NCI-H460 (cell line): ENCODE measurements at regions not wholly inside any gene's neighbourhood (a gene's known extent, or its start where the extent isn't known, plus 50 kb on each side); places are given as distances from the start of the nearest gene placed in this dataset.
"Not testable (repeated sequence)": the region's sequence is repeated elsewhere in the genome, so short reads cannot be mapped to it uniquely, and the experiment has no call there.

ENCODE experiments used
- DNase-seq: peaks from one replicate; pipeline ENCODE4 v3.0.0-alpha.2; 2016; ENCODE audit warnings: low read depth; ENCODE audit errors: extremely low read depth

DNA sequence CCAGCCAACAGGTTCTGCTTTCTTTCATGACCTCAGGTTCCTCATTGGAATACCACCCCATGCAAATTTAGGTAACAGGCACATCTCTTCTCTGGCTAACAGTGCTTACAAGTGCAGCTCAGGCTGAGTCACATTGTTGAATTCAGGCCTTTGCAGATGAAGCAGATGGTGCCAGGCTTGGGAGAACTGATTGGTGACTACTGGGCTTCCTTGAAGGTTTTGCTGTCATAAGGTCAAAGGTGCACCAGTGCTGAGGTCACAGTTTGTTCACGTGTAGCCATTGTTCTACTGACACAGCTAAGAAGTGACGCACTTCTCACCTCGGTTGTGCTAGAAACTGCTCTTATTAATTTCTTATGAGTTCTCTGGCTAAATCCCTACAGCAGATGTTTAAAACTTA lies 128.6 kb upstream of the BMPER start:
- no peak for DNase-seq

DNA sequence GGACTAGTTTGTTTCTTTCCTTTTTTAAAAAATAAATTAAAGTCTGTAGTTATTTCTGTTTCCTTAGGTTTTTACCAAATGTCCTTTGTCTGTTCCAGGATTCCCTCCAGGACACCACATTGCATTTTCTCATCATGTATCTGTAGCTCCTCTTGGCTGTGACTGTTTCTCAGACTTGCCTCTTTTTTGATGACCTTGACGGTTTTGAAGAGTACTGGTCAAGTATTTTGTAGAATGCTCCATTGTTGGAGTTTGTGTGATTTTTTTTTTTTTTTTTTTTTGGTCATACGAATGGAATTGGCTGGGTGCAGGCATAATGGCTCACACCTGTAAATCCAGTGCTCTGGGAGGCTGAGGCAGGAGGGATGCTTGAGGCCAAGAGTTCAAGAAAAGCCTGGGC lies 127.1 kb upstream of the BMPER start:
- DNase-seq: no peak

DNA sequence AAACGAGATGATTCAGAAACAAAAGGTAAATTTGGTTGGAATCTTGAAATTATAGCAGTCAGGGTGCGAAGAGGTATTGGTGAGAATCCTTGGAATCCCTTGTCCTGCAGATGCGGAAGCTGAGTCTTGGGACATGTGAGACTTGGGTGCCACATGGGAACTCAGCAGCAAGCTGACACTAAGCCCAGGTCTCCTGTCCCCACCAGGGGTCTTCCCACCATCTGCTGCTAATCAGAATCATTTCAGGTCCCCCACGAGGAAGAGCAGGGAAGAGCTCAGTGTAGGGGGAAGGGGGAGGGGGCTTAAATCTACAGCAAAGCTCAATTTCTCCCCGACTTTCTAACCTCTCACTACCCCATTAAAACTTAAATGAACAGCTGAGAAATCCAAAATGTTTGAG lies 126.1 kb upstream of the BMPER start:
- DNase-seq: no peak

DNA sequence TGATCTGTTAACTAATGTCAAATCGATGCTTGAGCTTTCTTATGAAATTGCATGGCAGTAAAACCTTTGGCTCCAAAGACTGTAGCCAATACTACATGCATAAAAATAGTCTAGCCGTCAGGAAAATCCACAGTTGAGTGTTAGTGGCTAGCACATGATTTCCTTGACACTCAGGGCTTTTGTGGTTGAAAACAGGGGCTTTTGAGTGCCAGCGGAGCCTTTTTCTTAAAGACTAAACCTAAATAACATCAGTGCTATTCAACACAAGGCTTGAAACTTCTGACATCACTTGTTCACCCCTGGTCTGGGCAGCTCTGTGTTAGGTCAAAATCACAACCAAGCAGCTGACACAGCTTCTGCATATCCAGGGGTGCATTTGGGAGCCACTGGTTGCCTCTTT lies 124.2 kb upstream of the BMPER start:
- no peak for DNase-seq

DNA sequence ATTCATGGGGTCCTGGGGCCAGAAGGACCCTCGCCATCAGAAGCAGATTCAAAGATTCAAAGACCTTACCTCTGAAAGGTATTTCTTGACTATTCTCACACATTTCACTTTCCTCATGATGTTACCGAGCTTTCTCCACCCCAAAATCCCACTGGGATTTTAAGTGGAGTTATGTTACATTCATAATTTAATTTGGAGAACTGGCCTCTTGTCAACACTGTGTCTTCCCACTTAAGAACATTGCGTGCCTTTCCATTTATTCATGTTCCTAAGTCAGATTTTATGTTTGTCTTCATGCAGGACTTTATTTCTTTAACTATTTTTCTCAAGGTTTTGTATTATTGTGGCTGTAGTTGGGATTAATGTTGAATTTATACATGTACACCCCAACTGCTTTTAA lies 123.5 kb upstream of the BMPER start:
- DNase-seq: no peak

DNA sequence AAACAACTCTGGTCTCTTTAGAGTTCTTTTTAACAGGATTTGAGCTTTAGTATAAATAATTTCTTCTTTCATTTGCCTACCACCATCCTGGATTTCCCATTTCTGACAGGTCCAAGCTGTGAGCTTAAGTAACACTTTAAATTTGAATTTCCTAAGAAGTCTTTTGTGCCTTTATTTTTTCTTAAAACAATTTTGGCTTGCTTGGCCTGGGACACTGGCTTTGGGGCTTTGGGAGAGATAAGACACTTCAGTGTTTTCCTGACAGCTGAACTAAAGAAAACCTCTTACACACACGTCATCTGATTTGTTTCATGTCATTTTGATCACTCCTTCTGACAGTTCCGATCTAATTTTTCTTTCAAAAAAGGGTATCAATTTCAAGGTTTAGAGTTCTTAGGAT lies 121.3 kb upstream of the BMPER start:
- DNase-seq: no peak

DNA sequence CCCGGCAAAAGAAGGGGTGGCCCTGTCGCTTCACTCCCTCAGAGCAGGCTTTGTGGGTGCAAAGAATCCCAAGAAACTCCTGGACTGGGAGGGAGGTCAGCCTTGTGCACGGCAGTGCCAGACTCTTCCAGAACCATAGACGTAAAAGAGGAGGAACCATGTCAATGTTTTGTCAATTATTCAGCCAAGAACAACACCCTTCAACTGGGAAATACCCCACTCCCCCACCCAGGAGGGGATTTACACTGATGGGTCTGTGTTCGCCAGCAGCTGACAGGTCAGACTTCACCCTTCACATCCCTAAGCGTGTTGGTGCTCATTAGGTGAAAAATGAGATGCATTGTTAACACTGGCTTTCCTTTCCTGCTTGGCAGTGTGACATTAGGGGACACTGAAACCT lies 116.8 kb upstream of the BMPER start:
- no peak for DNase-seq

DNA sequence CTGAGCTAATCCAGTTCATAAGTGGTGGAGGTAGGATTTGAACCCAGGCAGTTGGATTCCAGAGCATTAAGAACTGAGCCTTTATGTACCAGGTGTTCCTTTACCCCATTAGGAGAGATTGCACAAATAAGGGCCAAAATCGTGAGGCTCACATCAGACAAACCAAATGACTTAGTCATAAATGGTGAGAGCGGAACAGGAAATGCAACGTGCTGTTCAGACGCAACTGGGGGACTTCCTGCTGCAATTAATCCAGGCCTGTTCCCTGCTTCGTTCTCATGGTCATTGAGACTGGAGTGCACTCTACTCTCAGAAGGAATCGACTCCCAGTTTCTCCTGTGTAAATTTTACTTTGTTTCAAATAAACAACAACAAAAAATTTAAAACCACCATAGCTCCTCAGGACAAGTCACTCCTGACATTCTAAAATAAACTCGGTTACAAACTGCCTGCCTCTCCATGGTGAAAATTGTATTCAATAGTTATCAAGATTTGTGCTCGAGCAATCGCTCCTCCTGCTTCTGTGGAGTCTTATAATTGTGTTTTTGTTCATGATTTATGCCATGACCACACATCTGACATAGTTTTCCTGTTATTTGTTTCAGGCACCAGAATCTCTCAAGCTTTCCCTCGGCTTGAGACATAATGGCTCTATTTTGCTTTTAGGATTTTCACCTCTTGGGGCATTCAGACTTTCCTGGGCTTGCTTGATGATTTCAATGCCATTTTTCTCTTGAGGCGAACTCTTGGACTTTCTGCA lies 115.3 kb upstream of the BMPER start:
- DNase-seq: no peak

DNA sequence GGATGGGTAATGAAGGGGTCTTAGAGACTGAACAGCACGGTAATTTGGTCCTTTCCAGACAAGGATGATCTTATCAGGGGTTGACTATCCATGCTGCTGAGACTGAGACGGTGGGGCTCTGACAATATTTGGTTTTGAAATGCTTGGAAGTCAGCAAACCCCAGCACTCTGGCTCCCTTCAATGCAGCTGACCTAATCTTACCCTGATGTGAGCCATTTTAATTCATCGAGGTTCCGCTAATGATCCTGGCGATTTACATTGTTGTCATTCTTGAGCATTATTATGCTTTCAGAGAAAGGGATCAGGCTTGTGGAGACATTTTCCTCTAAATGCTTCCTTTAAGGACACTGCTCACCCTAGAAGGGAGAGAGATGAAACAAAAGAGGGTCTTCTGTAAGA lies 114.6 kb upstream of the BMPER start:
- no peak for DNase-seq

DNA sequence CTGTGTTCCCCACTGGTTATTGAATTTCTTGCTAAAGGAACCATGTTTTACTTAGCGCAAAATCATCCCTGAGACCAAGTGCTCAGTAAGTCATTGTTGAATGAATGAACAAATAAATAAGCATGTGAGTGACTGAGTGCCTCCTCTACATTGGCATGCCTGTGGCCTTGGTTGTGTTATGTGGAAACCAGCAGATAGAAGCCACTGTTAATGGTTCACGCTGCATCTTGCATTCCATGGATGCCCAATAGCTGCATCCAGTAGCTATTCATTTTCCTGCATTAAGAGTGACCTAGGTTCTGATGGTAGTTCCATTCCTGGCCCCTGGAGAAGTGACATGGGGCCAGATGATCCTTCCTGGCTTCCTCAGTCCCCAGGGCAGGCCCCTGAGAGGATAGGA lies 113.3 kb upstream of the BMPER start:
- no peak for DNase-seq

DNA sequence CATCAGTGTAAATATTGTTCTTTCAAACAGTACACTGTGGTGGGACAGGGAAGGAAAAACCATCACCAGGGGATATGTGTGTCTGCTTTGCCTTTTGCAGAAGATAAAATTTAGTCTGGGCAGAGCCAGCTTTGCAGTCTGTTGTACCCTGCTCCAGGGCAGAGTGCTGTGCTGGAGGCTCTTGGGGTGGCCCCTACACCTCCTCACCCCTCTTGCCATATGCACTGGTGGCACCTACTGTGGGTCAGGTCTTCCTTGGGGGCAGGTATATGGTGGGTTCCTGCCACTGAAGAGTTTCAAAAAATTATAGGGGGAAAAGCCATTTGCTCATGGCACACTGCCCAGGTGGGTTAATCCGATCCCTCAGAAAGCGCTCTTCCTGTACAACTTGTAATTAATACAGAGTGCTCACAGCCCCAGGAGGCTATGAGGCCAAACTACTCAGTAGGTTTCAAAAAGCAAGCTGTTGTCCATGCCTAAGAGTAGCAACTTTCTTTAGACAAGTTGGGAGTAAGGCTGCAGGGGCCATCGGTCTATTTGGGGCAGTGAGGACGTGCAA lies 112.7 kb upstream of the BMPER start:
- no peak for DNase-seq

DNA sequence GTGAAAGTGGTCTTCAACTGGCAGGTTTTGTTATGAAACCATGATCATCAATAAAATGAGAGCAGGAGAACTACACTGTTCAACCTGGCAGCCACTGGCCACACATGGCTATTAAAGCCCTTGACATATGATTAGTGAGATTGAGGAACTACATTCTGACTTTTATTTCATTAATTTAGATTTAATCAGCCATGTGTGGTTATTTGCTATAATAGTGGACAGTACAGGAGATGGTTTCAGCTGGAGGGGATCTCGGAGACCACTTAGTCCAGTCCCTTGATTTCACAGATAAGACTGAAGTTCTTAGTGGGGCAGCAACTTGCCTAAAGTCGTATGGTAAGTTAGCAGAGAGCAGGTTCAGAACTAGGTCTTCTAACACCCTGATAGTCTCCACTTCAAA lies 111.7 kb upstream of the BMPER start:
- no peak for DNase-seq

DNA sequence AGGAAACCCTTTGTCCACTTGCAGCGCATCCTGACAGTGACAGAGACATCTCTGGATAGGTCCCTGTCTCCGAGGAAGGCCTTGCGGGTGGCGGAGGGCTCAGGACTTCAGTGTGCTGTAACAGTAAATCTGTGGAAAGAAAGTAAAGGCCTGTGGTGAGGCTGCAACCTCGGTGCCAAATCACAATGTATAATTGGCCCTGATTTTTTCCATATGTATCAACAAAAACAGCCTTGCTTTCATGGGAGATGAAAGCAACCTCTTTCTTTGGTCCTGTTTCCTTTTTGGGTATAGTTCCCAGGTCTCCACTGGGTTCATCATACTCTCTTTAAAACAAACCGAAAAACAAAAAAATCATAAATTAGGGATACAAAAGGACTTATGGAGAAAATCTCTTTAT lies 110.9 kb upstream of the BMPER start:
- DNase-seq: no peak

DNA sequence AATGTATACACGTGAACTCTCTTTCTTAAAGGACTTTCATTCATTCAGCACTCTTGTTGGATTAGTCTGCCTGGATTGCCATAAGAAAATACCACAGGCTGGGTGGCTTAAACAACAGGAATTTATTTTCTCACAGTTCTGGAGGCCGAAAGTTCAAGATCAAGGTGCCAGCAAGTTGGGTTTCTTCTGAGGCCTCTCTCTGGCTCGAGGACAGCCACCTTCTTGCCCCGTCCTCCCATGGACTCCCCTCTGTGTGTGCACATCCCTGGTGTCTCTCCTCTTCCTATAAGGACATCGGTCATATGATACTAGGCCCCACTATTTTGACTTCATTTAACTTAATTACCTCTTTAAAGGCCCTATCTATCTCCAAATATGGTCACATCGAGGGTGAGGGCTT lies 110.4 kb upstream of the BMPER start:
- no peak for DNase-seq

DNA sequence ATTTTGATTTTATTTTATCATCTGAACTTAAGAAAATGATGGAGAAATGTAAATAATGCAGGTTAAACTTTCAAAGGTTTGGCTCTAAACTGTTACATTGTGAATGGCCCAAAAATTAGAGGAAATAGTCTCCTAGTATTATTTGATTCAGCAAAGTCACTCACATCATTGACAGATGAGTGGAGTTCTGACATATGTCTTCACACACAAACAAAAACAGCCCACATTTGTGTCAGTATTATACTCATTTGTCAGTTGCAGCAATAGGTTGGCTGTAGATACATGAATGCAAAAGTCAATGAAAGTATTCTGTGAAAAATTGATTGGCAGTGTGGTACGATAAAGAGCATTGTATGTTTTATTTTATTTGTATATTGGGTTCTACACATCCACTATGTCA lies 108.8 kb upstream of the BMPER start:
- no peak for DNase-seq

DNA sequence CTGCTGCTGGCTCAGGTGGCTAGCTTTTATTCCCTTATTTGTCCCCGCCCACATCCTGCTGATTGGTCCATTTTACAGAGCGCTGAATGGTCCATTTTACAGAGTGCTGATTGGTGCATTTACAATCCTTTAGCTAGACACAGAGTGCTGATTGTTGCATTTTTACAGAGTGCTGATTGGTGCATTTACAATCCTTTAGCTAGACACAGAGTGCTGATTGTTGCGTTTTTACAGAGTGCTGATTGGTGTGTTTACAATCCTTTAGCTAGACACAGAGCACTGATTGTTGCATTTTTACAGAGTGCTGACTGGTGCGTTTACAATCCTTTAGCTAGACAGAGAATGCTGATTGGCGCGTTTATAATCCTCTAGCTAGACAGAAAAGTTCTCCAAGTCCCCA lies 107.8 kb upstream of the BMPER start:
- not testable (repeated sequence) for DNase-seq

DNA sequence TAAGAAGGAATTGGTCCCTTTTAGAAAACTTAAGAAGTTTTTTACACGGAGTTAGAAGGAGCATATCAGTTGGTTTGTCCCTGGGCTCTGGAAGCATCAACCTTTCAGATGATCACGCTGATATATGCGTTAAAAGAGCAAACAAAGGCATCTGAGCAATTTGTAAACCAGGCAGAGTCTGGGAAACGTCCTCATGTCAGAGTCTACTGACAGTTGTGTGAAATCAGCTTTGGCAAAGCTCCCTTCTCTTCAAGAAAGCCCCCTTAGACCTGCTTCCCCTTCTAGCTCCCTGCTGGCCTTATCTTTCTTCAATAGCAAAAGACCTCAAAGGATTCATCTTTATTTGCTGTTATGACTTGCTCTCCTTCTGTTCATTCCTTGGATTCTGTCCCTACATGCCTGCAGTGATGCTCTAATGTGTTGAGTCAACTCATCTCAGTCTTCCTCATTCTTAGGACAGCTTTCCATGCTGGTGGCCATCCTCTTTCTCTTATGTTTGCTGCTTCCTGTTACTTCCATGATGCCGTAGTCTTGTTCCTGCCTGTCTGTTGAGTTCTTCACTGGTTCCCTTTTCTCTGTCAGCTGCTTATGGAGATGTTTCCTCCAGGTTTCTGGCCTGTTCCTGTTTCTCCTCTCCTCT lies 106.5 kb upstream of the BMPER start:
- DNase-seq: no peak

DNA sequence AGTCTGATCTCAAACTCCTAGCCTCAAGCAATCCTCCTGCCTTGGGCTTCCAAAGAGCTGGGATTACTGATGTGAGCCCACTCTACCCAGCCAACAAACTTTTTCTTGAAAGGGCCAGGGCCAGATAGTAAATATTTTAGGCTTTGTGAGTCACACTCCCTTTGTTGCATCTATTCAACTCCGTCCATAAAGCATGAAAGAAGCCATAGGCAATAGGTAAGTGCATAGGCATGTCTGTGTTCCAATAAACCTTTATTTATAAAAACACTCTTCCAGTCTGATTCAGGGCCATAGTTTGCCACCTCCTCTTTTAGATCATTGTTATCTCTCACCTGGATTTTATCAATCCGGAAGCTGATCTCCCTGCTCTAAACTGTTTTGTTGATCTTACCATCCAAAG lies 105.6 kb upstream of the BMPER start:
- DNase-seq: no peak

DNA sequence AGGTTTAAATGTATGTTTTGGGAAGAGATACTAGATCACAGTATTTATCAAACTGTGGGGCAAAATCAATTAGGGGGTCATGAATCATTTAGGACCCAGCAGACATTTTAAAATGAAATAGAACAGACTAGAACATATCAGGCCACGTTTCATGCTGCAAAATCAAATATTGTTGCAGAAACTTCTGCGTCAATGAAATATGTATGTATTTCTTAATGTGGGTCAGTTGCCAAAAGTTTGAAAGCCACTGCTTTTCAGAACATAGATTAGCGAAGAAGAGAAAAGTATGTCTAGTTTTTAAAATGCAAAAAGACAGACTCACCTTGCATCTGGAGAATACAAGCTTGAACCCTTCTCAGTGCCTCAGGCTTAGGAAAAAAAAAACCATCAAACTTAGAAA lies 102.7 kb upstream of the BMPER start:
- DNase-seq: no peak

DNA sequence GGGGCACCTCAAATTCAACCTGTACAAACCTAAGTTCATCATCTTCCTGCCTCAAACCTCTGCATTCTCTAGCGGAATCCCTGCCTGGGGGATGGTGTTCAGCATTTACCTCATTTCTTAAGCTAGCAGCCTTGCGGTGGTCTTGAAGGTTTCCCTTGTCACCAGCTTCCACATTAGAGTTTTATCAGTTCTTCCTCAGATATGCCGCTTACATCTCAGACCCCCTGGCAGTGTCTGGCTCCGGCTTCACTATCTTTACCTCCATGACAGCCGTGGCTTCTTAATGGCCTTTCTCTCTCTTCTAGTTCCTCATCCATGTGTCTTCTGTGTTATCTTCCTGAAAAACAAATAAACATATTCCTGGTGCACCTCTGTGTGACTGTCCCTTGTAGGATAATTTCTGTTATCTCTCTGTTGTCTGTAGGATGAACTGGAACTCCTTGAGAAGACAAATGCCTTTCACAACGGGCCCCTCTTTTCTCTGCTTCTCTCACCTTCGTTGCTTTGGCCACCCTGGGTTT lies 101.1 kb upstream of the BMPER start:
- no peak for DNase-seq

DNA sequence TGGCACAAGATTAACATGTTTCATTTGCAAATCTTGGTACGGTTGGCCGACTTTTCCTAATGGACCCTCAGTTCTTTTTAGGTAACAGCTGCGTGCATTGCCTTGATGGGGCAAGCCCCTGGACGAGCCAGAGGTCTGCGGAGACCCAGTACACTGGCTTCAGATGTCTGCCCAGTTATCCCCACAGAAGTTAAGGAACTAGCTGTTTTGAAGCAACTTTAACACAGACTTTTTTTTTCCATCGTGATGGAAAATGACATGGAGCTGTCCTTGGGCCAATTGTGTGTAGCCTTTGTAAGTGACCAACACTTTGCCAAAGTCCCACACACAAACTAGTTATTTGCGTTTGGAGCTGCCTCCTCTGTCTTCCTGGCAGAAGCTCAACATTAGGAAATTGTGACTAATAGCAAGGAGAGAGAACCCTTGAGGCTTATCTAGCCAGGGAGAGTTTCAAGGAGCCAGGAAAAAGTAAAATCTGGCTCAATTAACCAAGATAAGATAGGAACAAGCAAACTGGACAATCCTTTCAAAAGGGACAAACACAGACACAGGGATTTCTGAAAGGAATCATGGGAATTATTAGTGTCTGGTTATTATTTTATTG lies 99.6 kb upstream of the BMPER start:
- DNase-seq: no peak
